ENCODE measurements at regions not wholly inside any gene's neighbourhood (a gene's known extent, or its start where the extent isn't known, plus 50 kb on each side); places are given as distances from the start of the nearest gene placed in this dataset.

DNA sequence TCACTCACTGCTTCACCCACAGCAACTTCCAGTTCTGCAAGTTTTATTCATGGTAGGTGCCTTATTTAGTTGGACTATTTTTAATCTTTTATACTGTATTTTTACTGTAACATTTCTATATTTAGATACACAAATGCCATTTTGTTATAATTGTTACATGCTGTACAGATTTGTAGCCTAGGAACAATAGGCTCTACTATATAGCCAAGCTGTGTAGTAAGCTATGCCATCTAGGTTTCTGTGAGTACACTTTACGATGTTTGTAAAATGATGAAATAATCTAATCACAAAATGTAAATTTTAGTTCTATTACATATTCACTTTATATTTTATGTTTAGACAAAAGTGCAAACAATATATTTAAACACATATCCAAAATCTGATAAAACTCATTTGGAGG, 1187.8 kb downstream of the TECRL start:
- TF ChIP-seq, protein P1, sequence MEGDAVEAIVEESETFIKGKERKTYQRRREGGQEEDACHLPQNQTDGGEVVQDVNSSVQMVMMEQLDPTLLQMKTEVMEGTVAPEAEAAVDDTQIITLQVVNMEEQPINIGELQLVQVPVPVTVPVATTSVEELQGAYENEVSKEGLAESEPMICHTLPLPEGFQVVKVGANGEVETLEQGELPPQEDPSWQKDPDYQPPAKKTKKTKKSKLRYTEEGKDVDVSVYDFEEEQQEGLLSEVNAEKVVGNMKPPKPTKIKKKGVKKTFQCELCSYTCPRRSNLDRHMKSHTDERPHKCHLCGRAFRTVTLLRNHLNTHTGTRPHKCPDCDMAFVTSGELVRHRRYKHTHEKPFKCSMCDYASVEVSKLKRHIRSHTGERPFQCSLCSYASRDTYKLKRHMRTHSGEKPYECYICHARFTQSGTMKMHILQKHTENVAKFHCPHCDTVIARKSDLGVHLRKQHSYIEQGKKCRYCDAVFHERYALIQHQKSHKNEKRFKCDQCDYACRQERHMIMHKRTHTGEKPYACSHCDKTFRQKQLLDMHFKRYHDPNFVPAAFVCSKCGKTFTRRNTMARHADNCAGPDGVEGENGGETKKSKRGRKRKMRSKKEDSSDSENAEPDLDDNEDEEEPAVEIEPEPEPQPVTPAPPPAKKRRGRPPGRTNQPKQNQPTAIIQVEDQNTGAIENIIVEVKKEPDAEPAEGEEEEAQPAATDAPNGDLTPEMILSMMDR (IDR thresholded peaks at IDR 0.05; ENCODE audit: poor library complexity): no peak
- TF ChIP-seq EZH2 (IDR thresholded peaks at IDR 0.05; ENCODE audit: borderline replicate concordance) (no peak), EZH2phosphoT487 (IDR thresholded peaks at IDR 0.05; ENCODE audit: low read depth, severe bottlenecking, unreplicated experiment) (no peak)
